ENCODE measurements at regions not wholly inside any gene's neighbourhood (a gene's known extent, or its start where the extent isn't known, plus 50 kb on each side); places are given as distances from the start of the nearest gene placed in this dataset.

DNA sequence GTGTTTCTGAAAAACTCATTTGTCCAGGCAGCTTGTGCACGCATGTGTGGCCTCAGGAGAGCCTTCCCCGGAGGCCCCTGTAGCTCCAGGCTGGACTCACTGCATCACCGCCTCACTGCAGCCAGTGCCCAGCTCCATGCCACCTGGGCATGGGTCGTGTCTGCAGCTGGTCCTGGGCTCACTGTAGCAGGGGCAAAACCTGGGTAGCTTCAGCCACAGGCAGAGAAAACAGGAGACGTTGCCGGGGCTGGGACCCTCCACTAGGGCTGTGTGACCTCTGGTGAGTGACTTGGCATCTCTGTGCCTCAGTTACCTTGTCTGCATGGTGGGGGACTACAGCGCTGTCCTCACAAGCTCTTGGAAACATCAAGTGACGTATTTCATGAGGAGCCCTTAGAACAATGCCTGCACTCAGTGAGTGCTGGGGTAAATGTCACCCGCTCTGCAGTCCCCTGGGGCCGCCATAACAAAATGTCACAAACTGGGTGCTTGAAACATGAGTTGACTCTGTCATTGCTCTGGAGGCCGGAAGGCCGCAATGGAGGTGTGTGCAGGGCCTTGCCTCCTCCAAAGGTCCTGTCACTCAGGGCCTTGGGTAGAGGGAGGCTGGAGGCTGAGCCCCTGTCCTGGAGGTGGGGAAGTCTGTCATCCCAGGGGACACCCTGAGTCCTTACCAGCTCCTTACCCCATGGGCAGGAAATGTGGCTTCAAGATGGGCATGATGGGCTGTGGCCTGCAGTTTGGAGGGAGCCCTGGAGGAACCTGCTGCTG, 488.7 kb downstream of the TBC1D22A start:
- Histone ChIP-seq H3K4me2 (peak overlapping the region in 3 of 11 experiments; percentile 15 to 40 (median 37); a peak in 5 of 22 replicates), H3K36me3 (no peaks in the 10 kb centered on the region), H4K20me1 (no peaks in the 10 kb centered on the region), H3K4me3 (no peak overlapping the region), H3K27me3 (no peaks in the 10 kb centered on the region), H3K9me3 (replicated peaks in 1 of 11) (peaks cover 22 to 33% (median 26%) of the 10 kb centered on the region in 11 experiments), H3K9ac (no peak overlapping the region), H3K27ac (no peak overlapping the region), H3K4me1 (peaks cover 0 to 15% (median 8%) of the 10 kb centered on the region in 10 experiments; a peak in 10 of 20 replicates)
- no peak for TF ChIP-seq Cebpa-rat (IDR thresholded peaks at IDR 0.05)

DNA sequence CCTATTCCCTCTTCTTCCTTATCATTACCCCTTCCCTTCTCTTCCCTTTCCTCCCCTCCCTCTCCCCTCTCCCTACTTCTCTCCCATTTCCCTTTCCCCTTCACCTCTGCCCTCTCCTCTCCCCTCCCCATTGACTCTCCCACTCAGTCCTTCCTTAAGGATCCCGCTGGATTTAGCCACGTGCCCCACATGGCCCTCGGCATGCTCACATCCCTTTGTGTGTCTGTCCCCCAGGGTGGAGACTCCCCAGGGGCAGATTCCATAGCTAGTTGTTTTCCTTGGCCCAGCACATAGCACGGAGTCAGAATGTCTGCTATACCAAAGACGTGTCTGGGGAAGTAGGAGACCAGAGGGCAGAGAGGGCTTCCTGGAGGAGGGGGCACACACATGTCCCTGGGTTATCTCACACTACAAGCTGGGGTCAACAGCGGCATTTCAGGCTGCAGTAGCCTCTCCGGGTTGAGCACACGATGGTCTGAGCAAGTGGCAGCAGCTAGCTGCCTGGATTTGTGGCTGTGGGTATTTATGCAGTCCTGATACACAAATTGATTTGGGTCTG, 487.0 kb downstream of the TBC1D22A start:
- Histone ChIP-seq H3K9me3 (replicated peaks in 1 of 11) (peaks cover 22 to 33% (median 26%) of the 10 kb centered on the region in 11 experiments), H4K20me1 (no peaks in the 10 kb centered on the region), H3K9ac (no peak overlapping the region), H3K27me3 (no peaks in the 10 kb centered on the region), H3K27ac (no peak overlapping the region), H3K36me3 (no peaks in the 10 kb centered on the region), H3K4me3 (no peak overlapping the region), H3K4me2 (no peak overlapping the region), H3K4me1 (peaks cover 0 to 15% (median 8%) of the 10 kb centered on the region in 10 experiments; a peak in 10 of 20 replicates)
- TF ChIP-seq Cebpa-rat (IDR thresholded peaks at IDR 0.05): no peak

DNA sequence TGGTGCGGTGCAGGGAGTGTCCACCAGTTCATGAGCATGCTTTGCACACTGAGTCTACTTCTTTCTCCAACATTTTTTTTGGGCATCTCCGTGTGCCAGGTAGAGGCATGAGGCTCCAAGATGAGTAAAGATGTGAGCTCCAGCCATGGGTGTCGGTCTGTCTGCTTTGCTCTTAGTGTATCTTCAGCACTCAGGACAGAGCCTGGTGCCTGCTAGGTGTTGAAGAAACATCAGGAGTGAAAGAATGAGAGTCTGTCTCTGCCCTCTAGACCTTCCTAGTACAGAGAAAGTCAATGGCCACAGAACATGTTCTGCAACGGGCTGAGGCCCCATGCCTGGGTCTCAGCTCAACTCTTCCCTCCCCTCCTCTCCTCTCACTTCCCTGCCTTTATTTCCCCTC, 486.5 kb downstream of the TBC1D22A start:
- TF ChIP-seq Cebpa-rat (IDR thresholded peaks at IDR 0.05): no peak
- H3K4me1 ChIP-seq: peaks cover 0 to 15% (median 8%) of the 10 kb centered on the region in 10 experiments; a peak in 10 of 20 replicates
- H3K27me3 ChIP-seq: no peaks in the 10 kb centered on the region
- no peak overlapping the region for H3K9ac ChIP-seq
- H4K20me1 ChIP-seq: no peaks in the 10 kb centered on the region
- no peak overlapping the region for H3K4me3 ChIP-seq
- no peak overlapping the region for H3K27ac ChIP-seq
- no peak overlapping the region for H3K4me2 ChIP-seq
- H3K36me3 ChIP-seq: no peaks in the 10 kb centered on the region
- H3K9me3 ChIP-seq (replicated peaks in 1 of 11): peaks cover 21 to 33% (median 26%) of the 10 kb centered on the region in 11 experiments

GRCh38 chr22:47247579-47248240, 485.3 kb downstream of the TBC1D22A start:
- no peak for TF ChIP-seq Cebpa-rat (IDR thresholded peaks at IDR 0.05)
- Histone ChIP-seq H3K4me2 (no peak overlapping the region), H4K20me1 (no peaks in the 10 kb centered on the region), H3K27me3 (no peaks in the 10 kb centered on the region), H3K4me3 (no peak overlapping the region), H3K27ac (no peak overlapping the region), H3K36me3 (no peaks in the 10 kb centered on the region), H3K4me1 (peaks cover 0 to 15% (median 8%) of the 10 kb centered on the region in 10 experiments; a peak in 10 of 20 replicates), H3K9me3 (replicated peaks in 1 of 11) (peaks cover 11 to 34% (median 20%) of the 10 kb centered on the region in 11 experiments), H3K9ac (no peak overlapping the region)

GRCh38 chr22:47245786-47246185, 483.3 kb downstream of the TBC1D22A start:
- peaks cover 0 to 25% (median 8%) of the 10 kb centered on the region in 11 experiments; a peak in 10 of 22 replicates for H3K9me3 ChIP-seq (replicated peaks in 1 of 11)
- no peak overlapping the region for H3K4me3 ChIP-seq
- H3K9ac ChIP-seq: no peak overlapping the region
- peaks cover 0 to 10% (median 6%) of the 10 kb centered on the region in 10 experiments; a peak in 10 of 20 replicates for H3K4me1 ChIP-seq
- H4K20me1 ChIP-seq: no peaks in the 10 kb centered on the region
- H3K4me2 ChIP-seq: no peak overlapping the region
- no peaks in the 10 kb centered on the region for H3K36me3 ChIP-seq
- H3K27ac ChIP-seq: no peak overlapping the region
- H3K27me3 ChIP-seq: no peaks in the 10 kb centered on the region
- no peak for TF ChIP-seq Cebpa-rat (IDR thresholded peaks at IDR 0.05)

- peaks cover 0 to 7% (median 4%) of the 10 kb centered on the region in 10 experiments; a peak in 11 of 20 replicates for H3K4me1 ChIP-seq
- no peak overlapping the region for H3K4me2 ChIP-seq
- peaks cover 0 to 25% (median 8%) of the 10 kb centered on the region in 11 experiments; a peak in 10 of 22 replicates for H3K9me3 ChIP-seq (replicated peaks in 1 of 11)
- H3K27ac ChIP-seq: no peak overlapping the region
- H4K20me1 ChIP-seq: no peaks in the 10 kb centered on the region
- H3K4me3 ChIP-seq: no peak overlapping the region
- TF ChIP-seq Cebpa-rat (IDR thresholded peaks at IDR 0.05): no peak
- H3K36me3 ChIP-seq: no peaks in the 10 kb centered on the region
- H3K9ac ChIP-seq: no peak overlapping the region
- H3K27me3 ChIP-seq: no peaks in the 10 kb centered on the region
These were observed 482.8 kb downstream of the TBC1D22A start for GRCh38 chr22:47245286-47245685.

DNA sequence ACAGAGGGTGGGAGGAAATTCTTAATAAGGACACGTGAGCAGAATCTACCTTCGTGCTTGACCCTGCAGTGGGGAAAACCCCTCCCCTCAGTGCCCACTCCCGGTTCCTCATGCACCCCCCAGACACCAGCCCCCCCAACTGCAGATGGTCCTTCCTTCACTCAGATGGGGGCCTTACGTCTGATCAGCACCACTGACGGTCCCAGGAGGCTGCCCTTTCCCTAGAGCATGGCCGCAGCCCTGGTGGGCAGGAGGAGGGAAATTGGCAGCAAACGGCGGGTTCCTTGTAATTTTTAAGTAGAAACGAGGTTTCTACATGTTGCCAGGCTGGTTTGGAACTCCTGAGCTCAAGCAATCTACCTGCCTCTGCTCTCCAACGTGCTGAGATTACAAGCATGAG, 477.7 kb downstream of the TBC1D22A start:
- Histone ChIP-seq H3K9me3 (replicated peaks in 1 of 11) (peaks cover 0 to 13% (median 6%) of the 10 kb centered on the region in 11 experiments; a peak in 9 of 22 replicates), H4K20me1 (no peaks in the 10 kb centered on the region), H3K4me1 (peaks cover 0 to 19% (median 8%) of the 10 kb centered on the region in 10 experiments; a peak in 11 of 20 replicates), H3K4me2 (peak overlapping the region in 8 of 11 experiments; percentile 3 to 72 (median 51); a peak in 13 of 22 replicates), H3K27ac (no peak overlapping the region), H3K4me3 (no peak overlapping the region), H3K27me3 (no peaks in the 10 kb centered on the region), H3K36me3 (no peaks in the 10 kb centered on the region), H3K9ac (no peak overlapping the region)
- no peak for TF ChIP-seq Cebpa-rat (IDR thresholded peaks at IDR 0.05)

DNA sequence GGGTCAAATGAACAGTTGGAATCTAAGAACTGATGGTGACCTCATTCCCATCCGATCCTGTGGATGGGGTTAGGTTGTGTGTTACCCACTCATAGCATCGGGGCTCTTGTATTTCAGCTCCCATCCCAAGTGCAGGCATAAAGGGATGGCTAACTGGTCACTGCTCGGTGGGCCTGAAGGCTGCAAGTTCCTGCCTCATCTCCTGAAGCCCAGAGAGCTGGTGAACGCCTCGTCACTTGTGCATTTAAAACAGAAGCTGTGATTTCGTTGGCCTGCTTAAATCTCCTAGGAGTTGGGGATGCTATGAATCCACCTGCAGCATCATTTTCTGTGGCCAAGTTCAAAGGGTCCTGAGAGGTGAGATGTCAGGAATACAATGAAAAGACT, 477.0 kb downstream of the TBC1D22A start:
- Histone ChIP-seq H3K4me1 (peaks cover 0 to 19% (median 8%) of the 10 kb centered on the region in 10 experiments; a peak in 11 of 20 replicates), H3K9me3 (replicated peaks in 1 of 11) (peaks cover 1 to 14% (median 10%) of the 10 kb centered on the region in 11 experiments; a peak in 13 of 22 replicates), H3K27ac (no peak overlapping the region), H3K27me3 (no peaks in the 10 kb centered on the region), H3K36me3 (no peaks in the 10 kb centered on the region), H3K4me2 (peak overlapping the region in 6 of 11 experiments; percentile 3 to 72 (median 52); a peak in 6 of 22 replicates), H3K4me3 (no peak overlapping the region), H4K20me1 (no peaks in the 10 kb centered on the region), H3K9ac (no peak overlapping the region)
- TF ChIP-seq Cebpa-rat (IDR thresholded peaks at IDR 0.05): no peak
